ENCODE measurements at regions not wholly inside any gene's neighbourhood (a gene's known extent, or its start where the extent isn't known, plus 50 kb on each side); places are given as distances from the start of the nearest gene placed in this dataset.

- no peaks in the 10 kb centered on the region for H3K36me3 Mint-ChIP-seq (ENCODE audit: low read depth, unreplicated experiment)
- no peak for FAIRE-seq
- H3K9me3 ChIP-seq (ENCODE audit: insufficient read depth, low read depth, low read length): no peaks in the 10 kb centered on the region
- DNase-seq (ENCODE audit: low read depth): no peak
- H3K4me1 ChIP-seq (ENCODE audit: insufficient read depth, low read length): no peaks in the 10 kb centered on the region
- no peaks in the 10 kb centered on the region for H3K27me3 Mint-ChIP-seq (ENCODE audit: low read depth, unreplicated experiment)
- H3K4me3 ChIP-seq (ENCODE audit: insufficient read depth, low read depth, low read length): no peak overlapping the region
- H3K79me2 ChIP-seq (ENCODE audit: insufficient read depth, low read length): no peaks in the 10 kb centered on the region
- no peak overlapping the region for H3K4me3 Mint-ChIP-seq (ENCODE audit: unreplicated experiment)
- no peak overlapping the region for H3K9ac ChIP-seq (ENCODE audit: low read length)
- no peaks in the 10 kb centered on the region for H4K20me1 ChIP-seq (ENCODE audit: insufficient read depth, low read length)
- H3K27ac ChIP-seq (ENCODE audit: low read depth, low read length): no peak overlapping the region
- no peaks in the 10 kb centered on the region for H3K27me3 ChIP-seq (ENCODE audit: insufficient read depth, low read length)
- H3K27ac Mint-ChIP-seq (ENCODE audit: unreplicated experiment): no peak overlapping the region
- H3K4me1 Mint-ChIP-seq (ENCODE audit: low read depth, unreplicated experiment): no peaks in the 10 kb centered on the region
- no peak overlapping the region for H3K4me2 ChIP-seq (ENCODE audit: low read length)
- TF ChIP-seq EZH2 (IDR thresholded peaks at IDR 0.05; ENCODE audit: insufficient read depth, low read length): no peak
- TF ChIP-seq CTCF (IDR thresholded peaks at IDR 0.05; ENCODE audit: insufficient read depth, low read depth, low read length): no peak
- H3K9me3 Mint-ChIP-seq (ENCODE audit: unreplicated experiment): no peaks in the 10 kb centered on the region
- no peak overlapping the region for H2AFZ ChIP-seq (ENCODE audit: low read depth, low read length)
- no peaks in the 10 kb centered on the region for H3K36me3 ChIP-seq (ENCODE audit: insufficient read depth, low read length)
These were observed 1387.1 kb upstream of the TMEFF2 start for GRCh38 chr2:193581807-193582206.

- FAIRE-seq: no peak
- Mint-ChIP-seq H3K9me3 (ENCODE audit: unreplicated experiment) (no peaks in the 10 kb centered on the region), H3K27me3 (ENCODE audit: low read depth, unreplicated experiment) (no peaks in the 10 kb centered on the region), H3K36me3 (ENCODE audit: low read depth, unreplicated experiment) (no peaks in the 10 kb centered on the region), H3K4me1 (ENCODE audit: low read depth, unreplicated experiment) (no peaks in the 10 kb centered on the region), H3K27ac (ENCODE audit: unreplicated experiment) (no peak overlapping the region), H3K4me3 (ENCODE audit: unreplicated experiment) (no peak overlapping the region)
- H4K20me1 ChIP-seq (ENCODE audit: insufficient read depth, low read length): no peaks in the 10 kb centered on the region
- no peak for TF ChIP-seq CTCF (IDR thresholded peaks at IDR 0.05; ENCODE audit: insufficient read depth, low read depth, low read length)
- TF ChIP-seq EZH2 (IDR thresholded peaks at IDR 0.05; ENCODE audit: insufficient read depth, low read length): no peak
- no peak overlapping the region for H3K4me3 ChIP-seq (ENCODE audit: insufficient read depth, low read depth, low read length)
- no peak overlapping the region for H3K27ac ChIP-seq (ENCODE audit: low read depth, low read length)
- H3K9me3 ChIP-seq (ENCODE audit: insufficient read depth, low read depth, low read length): no peaks in the 10 kb centered on the region
- no peak overlapping the region for H3K4me2 ChIP-seq (ENCODE audit: low read length)
- no peak for DNase-seq (ENCODE audit: low read depth)
- no peak overlapping the region for H2AFZ ChIP-seq (ENCODE audit: low read depth, low read length)
- H3K9ac ChIP-seq (ENCODE audit: low read length): no peak overlapping the region
- H3K79me2 ChIP-seq (ENCODE audit: insufficient read depth, low read length): no peaks in the 10 kb centered on the region
- no peaks in the 10 kb centered on the region for H3K27me3 ChIP-seq (ENCODE audit: insufficient read depth, low read length)
- no peaks in the 10 kb centered on the region for H3K36me3 ChIP-seq (ENCODE audit: insufficient read depth, low read length)
- no peaks in the 10 kb centered on the region for H3K4me1 ChIP-seq (ENCODE audit: insufficient read depth, low read length)
These were observed 1385.6 kb upstream of the TMEFF2 start for GRCh38 chr2:193580176-193580950.

GRCh38 chr2:193566886-193567285 is 1372.2 kb upstream of the TMEFF2 start:
- H2AFZ ChIP-seq (ENCODE audit: low read depth, low read length): no peak overlapping the region
- DNase-seq (ENCODE audit: low read depth) (no peak), FAIRE-seq (no peak)
- H3K36me3 ChIP-seq (ENCODE audit: insufficient read depth, low read length): no peaks in the 10 kb centered on the region
- Mint-ChIP-seq H3K36me3 (ENCODE audit: low read depth, unreplicated experiment) (no peaks in the 10 kb centered on the region), H3K9me3 (ENCODE audit: unreplicated experiment) (no peaks in the 10 kb centered on the region), H3K4me1 (ENCODE audit: low read depth, unreplicated experiment) (no peaks in the 10 kb centered on the region), H3K4me3 (ENCODE audit: unreplicated experiment) (no peak overlapping the region), H3K27me3 (ENCODE audit: low read depth, unreplicated experiment) (no peaks in the 10 kb centered on the region), H3K27ac (ENCODE audit: unreplicated experiment) (no peak overlapping the region)
- TF ChIP-seq CTCF (IDR thresholded peaks at IDR 0.05; ENCODE audit: insufficient read depth, low read depth, low read length) (no peak), EZH2 (IDR thresholded peaks at IDR 0.05; ENCODE audit: insufficient read depth, low read length) (no peak)
- H3K4me2 ChIP-seq (ENCODE audit: low read length): no peak overlapping the region
- H3K79me2 ChIP-seq (ENCODE audit: insufficient read depth, low read length): no peaks in the 10 kb centered on the region
- H3K4me1 ChIP-seq (ENCODE audit: insufficient read depth, low read length): no peaks in the 10 kb centered on the region
- no peaks in the 10 kb centered on the region for H3K27me3 ChIP-seq (ENCODE audit: insufficient read depth, low read length)
- no peak overlapping the region for H3K9ac ChIP-seq (ENCODE audit: low read length)
- H4K20me1 ChIP-seq (ENCODE audit: insufficient read depth, low read length): no peaks in the 10 kb centered on the region
- no peak overlapping the region for H3K27ac ChIP-seq (ENCODE audit: low read depth, low read length)
- H3K4me3 ChIP-seq (ENCODE audit: insufficient read depth, low read depth, low read length): no peak overlapping the region
- H3K9me3 ChIP-seq (ENCODE audit: insufficient read depth, low read depth, low read length): no peaks in the 10 kb centered on the region
